ENCODE measurements at regions not wholly inside any gene's neighbourhood (a gene's known extent, or its start where the extent isn't known, plus 50 kb on each side); places are given as distances from the start of the nearest gene placed in this dataset.

GRCh38 chr5:68012831-68013230, 202.7 kb upstream of the PIK3R1 start:
- TF ChIP-seq LARP7 (IDR thresholded peaks at IDR 0.05) (no peak), POLR2A (IDR thresholded peaks at IDR 0.05; ENCODE audit: low read depth, low read length) (no peak), RFX5 (IDR thresholded peaks at IDR 0.05; ENCODE audit: low read depth, low read length) (no peak), SKIL (IDR thresholded peaks at IDR 0.05; ENCODE audit: low read depth, poor library complexity, severe bottlenecking) (no peak), CTCF (IDR thresholded peaks at IDR 0.05 in 2 of 3, conservative IDR thresholded peaks at IDR 0.05 in 1 of 3; ENCODE audit: control insufficient read depth in 2 of 3, extremely low read depth in 1 of 3, insufficient read depth in 1 of 3, low read depth in 3 of 3, low read length in 3 of 3) (no peak), KAT2A (conservative IDR thresholded peaks at IDR 0.05; ENCODE audit: control insufficient read depth, low read depth, low read length) (no peak), MAX (IDR thresholded peaks at IDR 0.05; ENCODE audit: low read depth, low read length) (no peak), USF1 (IDR thresholded peaks at IDR 0.05; ENCODE audit: borderline replicate concordance, extremely low read length, insufficient read depth, low read depth, low read length) (no peak), ZNF384 (IDR thresholded peaks at IDR 0.05; ENCODE audit: borderline replicate concordance, low read depth, low read length) (no peak)
